Dedifferentiated amniotic fluid mesenchymal stem cell (primary cell): ENCODE measurements at regions not wholly inside any gene's neighbourhood (a gene's known extent, or its start where the extent isn't known, plus 50 kb on each side); places are given as distances from the start of the nearest gene placed in this dataset.
"Not testable (repeated sequence)": the region's sequence is repeated elsewhere in the genome, so short reads cannot be mapped to it uniquely, and the experiment has no call there.

ENCODE experiments used
- DNase-seq: peaks from one replicate; pipeline ENCODE4 v3.0.0-alpha.2; 2016; ENCODE audit errors: extremely low spot score

- not testable (repeated sequence) for DNase-seq
These were observed 249.4 kb downstream of the UBE3D start for GRCh38 chr6:82816243-82816642.

GRCh38 chr6:82818727-82819126 is 246.9 kb downstream of the UBE3D start:
- DNase-seq, result no peak

- DNase-seq, result no peak
These were observed 242.3 kb downstream of the UBE3D start for GRCh38 chr6:82823361-82823760.

GRCh38 chr6:82832811-82833210 is 232.8 kb downstream of the UBE3D start:
- no peak for DNase-seq

- no peak for DNase-seq
These were observed 232.2 kb downstream of the UBE3D start for GRCh38 chr6:82833481-82833880.

- DNase-seq, result no peak
These were observed 229.5 kb downstream of the UBE3D start for GRCh38 chr6:82836022-82836575.

GRCh38 chr6:82840571-82840970 is 225.1 kb downstream of the UBE3D start:
- no peak for DNase-seq

GRCh38 chr6:82841309-82841708 is 224.3 kb downstream of the UBE3D start:
- DNase-seq, result no peak
